GM12892 (cell line): ENCODE measurements at regions not wholly inside any gene's neighbourhood (a gene's known extent, or its start where the extent isn't known, plus 50 kb on each side); places are given as distances from the start of the nearest gene placed in this dataset.

Experiments used
- DNase-seq: peaks from one replicate; pipeline ENCODE4 v3.0.0; 2011; ENCODE audit not compliant: insufficient read length
- FAIRE-seq: peaks from 2 replicates; lab custom pipeline; 2011; peaks lifted over from hg19 to GRCh38; lab: Jason Lieb, UNC
- POLR2A ChIP-seq: IDR thresholded peaks from 2 replicates; pipeline ENCODE4 v1.6.1; 2011; ENCODE audit warnings: low read depth, low read length, control low read depth
- POLR2AphosphoS5 ChIP-seq: IDR thresholded peaks from 2 replicates; pipeline ENCODE4 v1.6.1; 2011; ENCODE audit warnings: low read depth, low read length, control low read depth
- TAF1 ChIP-seq: IDR thresholded peaks from 2 replicates; pipeline ENCODE4 v1.6.1; 2011; ENCODE audit warnings: low read depth, mild to moderate bottlenecking, control low read depth, low read length, borderline replicate concordance

- no peak for TF ChIP-seq POLR2AphosphoS5
- TF ChIP-seq TAF1: no peak
- no peak for TF ChIP-seq POLR2A
- FAIRE-seq (no peak), DNase-seq (no peak)
Measured at GRCh38 chr4:175341203-175341755, 423.1 kb downstream of the ADAM29 start.

- no peak for DNase-seq
- no peak for TF ChIP-seq POLR2AphosphoS5
- no peak for TF ChIP-seq POLR2A
- TF ChIP-seq TAF1: no peak
- FAIRE-seq: no peak
Measured at GRCh38 chr4:175346376-175346775, 428.2 kb downstream of the ADAM29 start.

GRCh38 chr4:175350246-175350645 lies 432.1 kb downstream of the ADAM29 start:
- TF ChIP-seq TAF1 (no peak), POLR2A (no peak), POLR2AphosphoS5 (no peak)
- DNase-seq (no peak), FAIRE-seq (no peak)

GRCh38 chr4:175351473-175351872 lies 433.3 kb downstream of the ADAM29 start:
- TF ChIP-seq POLR2A (no peak), POLR2AphosphoS5 (no peak), TAF1 (no peak)
- DNase-seq (no peak), FAIRE-seq (no peak)

- TF ChIP-seq POLR2AphosphoS5 (no peak), TAF1 (no peak), POLR2A (no peak)
- FAIRE-seq: no peak
- DNase-seq: no peak
Measured at GRCh38 chr4:175369087-175369486, 443.0 kb downstream of the GPM6A start.

GRCh38 chr4:175371091-175371490 lies 441.0 kb downstream of the GPM6A start:
- DNase-seq: no peak
- TF ChIP-seq POLR2AphosphoS5 (no peak), POLR2A (no peak), TAF1 (no peak)
- FAIRE-seq: no peak

- DNase-seq (no peak), FAIRE-seq (no peak)
- TF ChIP-seq POLR2A (no peak), POLR2AphosphoS5 (no peak), TAF1 (no peak)
Measured at GRCh38 chr4:175373031-175373430, 439.0 kb downstream of the GPM6A start.

GRCh38 chr4:175374459-175374858 lies 437.6 kb downstream of the GPM6A start:
- TF ChIP-seq POLR2A (no peak), POLR2AphosphoS5 (no peak), TAF1 (no peak)
- DNase-seq (no peak), FAIRE-seq (no peak)

- FAIRE-seq (no peak), DNase-seq (no peak)
- TF ChIP-seq POLR2AphosphoS5 (no peak), POLR2A (no peak), TAF1 (no peak)
Measured at GRCh38 chr4:175376287-175376977, 435.6 kb downstream of the GPM6A start.

GRCh38 chr4:175377203-175377602 lies 434.9 kb downstream of the GPM6A start:
- DNase-seq (no peak), FAIRE-seq (no peak)
- no peak for TF ChIP-seq TAF1
- no peak for TF ChIP-seq POLR2AphosphoS5
- no peak for TF ChIP-seq POLR2A

GRCh38 chr4:175378372-175378771 lies 433.7 kb downstream of the GPM6A start:
- FAIRE-seq (no peak), DNase-seq (no peak)
- TF ChIP-seq POLR2AphosphoS5: no peak
- no peak for TF ChIP-seq TAF1
- no peak for TF ChIP-seq POLR2A

- no peak for FAIRE-seq
- TF ChIP-seq TAF1: no peak
- TF ChIP-seq POLR2AphosphoS5: no peak
- no peak for TF ChIP-seq POLR2A
- DNase-seq: no peak
Measured at GRCh38 chr4:175380841-175381240, 431.2 kb downstream of the GPM6A start.

GRCh38 chr4:175385797-175386196 lies 426.3 kb downstream of the GPM6A start:
- no peak for TF ChIP-seq POLR2AphosphoS5
- TF ChIP-seq TAF1: no peak
- TF ChIP-seq POLR2A: no peak
- DNase-seq: no peak
- FAIRE-seq: no peak
